Neuronal stem cell (in vitro differentiated cells): ENCODE measurements at regions not wholly inside any gene's neighbourhood (a gene's known extent, or its start where the extent isn't known, plus 50 kb on each side); places are given as distances from the start of the nearest gene placed in this dataset.

Source experiments
- DNase-seq: peaks from one replicate; pipeline ENCODE4 v3.0.0-alpha.2; 2013; ENCODE audit warnings: low spot score
- H2AFZ ChIP-seq: one replicate; pipeline ENCODE4 v1.6.1; 2013; ENCODE audit warnings: mild to moderate bottlenecking, low read length, inconsistent platforms
- H2AK5ac ChIP-seq: 2 replicates; pipeline ENCODE4 v1.6.1; 2013; ENCODE audit warnings: low read depth, mild to moderate bottlenecking, inconsistent platforms, low read length, moderate library complexity, mixed read lengths
- H2BK120ac ChIP-seq: 2 replicates; pipeline ENCODE4 v1.6.1; 2013; ENCODE audit warnings: low read depth, mild to moderate bottlenecking, inconsistent platforms, low read length, moderate library complexity, mixed read lengths
- H2BK12ac ChIP-seq: one replicate; pipeline ENCODE4 v1.6.1; 2013; ENCODE audit warnings: low read length, inconsistent platforms
- H2BK15ac ChIP-seq: 2 replicates; pipeline ENCODE4 v1.6.1; 2013; ENCODE audit warnings: mild to moderate bottlenecking, low read length, inconsistent platforms, mixed read lengths
- H2BK5ac ChIP-seq: one replicate; pipeline ENCODE4 v1.6.1; 2013; ENCODE audit warnings: inconsistent platforms, mild to moderate bottlenecking, low read length, moderate library complexity
- H3K14ac ChIP-seq: one replicate; pipeline ENCODE4 v1.6.1; 2013; ENCODE audit warnings: low read length, inconsistent platforms
- H3K18ac ChIP-seq: 2 replicates; pipeline ENCODE4 v1.6.1; 2013; ENCODE audit warnings: low read length, inconsistent platforms
- H3K23ac ChIP-seq: 2 replicates; pipeline ENCODE4 v1.6.1; 2013; ENCODE audit warnings: low read depth, mild to moderate bottlenecking, mixed read lengths, low read length, inconsistent platforms; ENCODE audit not compliant: poor library complexity
- H3K27ac ChIP-seq: replicated peaks from 3 replicates; pipeline ENCODE4 v1.5.1; 2013; ENCODE audit warnings: low read length, inconsistent platforms
- H3K27me3 ChIP-seq, 3 experiments: 2 replicates each; pipeline ENCODE4 v1.6.1; 2013; ENCODE audit warnings: low read length in 3 of 3, mild to moderate bottlenecking in 2 of 3, inconsistent platforms in 1 of 3, low read depth in 1 of 3, mixed read lengths in 1 of 3, moderate library complexity in 1 of 3; ENCODE audit not compliant: control insufficient read depth in 3 of 3, insufficient read depth in 3 of 3
- H3K36me3 ChIP-seq, 2 donors: replicated peaks in 1 of 2; 2 replicates each; pipeline ENCODE4 v1.6.1; 2013; ENCODE audit warnings: low read length in 2 of 2; ENCODE audit not compliant: control insufficient read depth in 2 of 2, insufficient read depth in 2 of 2
- H3K4ac ChIP-seq: 2 replicates; pipeline ENCODE4 v1.6.1; 2013; ENCODE audit warnings: inconsistent platforms, mild to moderate bottlenecking, low read length, moderate library complexity
- H3K4me1 ChIP-seq, 2 donors: 1 replicate in 1 of 2; 2 replicates in 1 of 2; pipeline ENCODE4 v1.6.1; 2013; ENCODE audit warnings: low read length in 2 of 2, low read depth in 1 of 2; ENCODE audit not compliant: control insufficient read depth in 2 of 2, insufficient read depth in 1 of 2
- H3K4me2 ChIP-seq: one replicate; pipeline ENCODE4 v1.6.1; 2013; ENCODE audit warnings: mild to moderate bottlenecking, low read length, inconsistent platforms; ENCODE audit not compliant: insufficient read depth, poor library complexity, severe bottlenecking
- H3K4me3 ChIP-seq, 2 donors: 2 replicates each; pipeline ENCODE4 v1.5.1; 2013; ENCODE audit warnings: low read length in 2 of 2, mild to moderate bottlenecking in 2 of 2, inconsistent platforms in 1 of 2, moderate library complexity in 1 of 2
- H3K79me1 ChIP-seq: one replicate; pipeline ENCODE4 v1.6.1; 2013; ENCODE audit warnings: low read depth, mild to moderate bottlenecking, inconsistent platforms, low read length, moderate library complexity
- H3K9ac ChIP-seq: one replicate; pipeline ENCODE4 v1.6.1; 2013; ENCODE audit warnings: mild to moderate bottlenecking, low read depth, low read length, inconsistent platforms; ENCODE audit not compliant: poor library complexity
- H3K9me3 ChIP-seq, 2 donors: replicated peaks in 1 of 2; 2 replicates each; pipeline versions ENCODE3 to v1.6.1; 2013; ENCODE audit warnings: low read length in 2 of 2, mild to moderate bottlenecking in 2 of 2, inconsistent platforms in 1 of 2, low read depth in 1 of 2, mixed read lengths in 1 of 2, moderate library complexity in 1 of 2; ENCODE audit not compliant: control insufficient read depth in 2 of 2, insufficient read depth in 1 of 2
- H4K8ac ChIP-seq: one replicate; pipeline ENCODE4 v1.6.1; 2013; ENCODE audit warnings: low read depth, mild to moderate bottlenecking, inconsistent platforms, low read length, moderate library complexity
- H4K91ac ChIP-seq: one replicate; pipeline ENCODE4 v1.6.1; 2013; ENCODE audit warnings: low read length, low read depth, mild to moderate bottlenecking, inconsistent platforms; ENCODE audit not compliant: poor library complexity
- WGBS, 2 donors: extraction: QIAGEN DNeasy Blood & Tissue Kit; methylation state at CpG; one replicate each; pipeline ENCODE4 v1.1.7; 2013; ENCODE audit warnings: missing lambda C conversion rate in 2 of 2, mixed read lengths in 1 of 2; ENCODE audit not compliant: insufficient read length in 2 of 2, insufficient replicate concordance in 1 of 2; ENCODE audit errors: extremely low coverage in 2 of 2; 5-methylcytosine and 5-hydroxymethylcytosine counted together

- Histone ChIP-seq H3K14ac (no peak overlapping the region), H2AK5ac (no peak overlapping the region), H3K9ac (no peak overlapping the region), H3K23ac (no peak overlapping the region), H2BK5ac (no peak overlapping the region), H3K4me3 (no peak overlapping the region), H3K27me3 (no peaks in the 10 kb centered on the region), H3K4me2 (no peak overlapping the region), H2BK12ac (no peak overlapping the region), H3K4ac (no peak overlapping the region), H3K18ac (no peak overlapping the region), H4K8ac (no peak overlapping the region), H3K36me3 (no peaks in the 10 kb centered on the region), H3K27ac (no peak overlapping the region), H2AFZ (no peak overlapping the region), H2BK15ac (no peak overlapping the region), H3K9me3 (no peaks in the 10 kb centered on the region), H3K79me1 (no peaks in the 10 kb centered on the region), H3K4me1 (no peaks in the 10 kb centered on the region), H4K91ac (no peak overlapping the region), H2BK120ac (no peak overlapping the region)
- no peak for DNase-seq
Measured at GRCh38 chr11:37484298-37484697, 886.3 kb upstream of the RAG2 start.

- Histone ChIP-seq H2AK5ac (no peak overlapping the region), H2BK120ac (no peak overlapping the region), H3K23ac (no peak overlapping the region), H2BK15ac (no peak overlapping the region), H3K79me1 (no peaks in the 10 kb centered on the region), H3K4me2 (no peak overlapping the region), H3K4me1 (no peaks in the 10 kb centered on the region), H2AFZ (no peak overlapping the region), H3K9ac (no peak overlapping the region), H3K4me3 (no peak overlapping the region), H3K27me3 (no peaks in the 10 kb centered on the region), H3K18ac (no peak overlapping the region), H3K27ac (no peak overlapping the region), H4K91ac (no peak overlapping the region), H2BK5ac (no peak overlapping the region), H3K36me3 (no peaks in the 10 kb centered on the region), H3K4ac (no peak overlapping the region), H3K14ac (no peak overlapping the region), H3K9me3 (no peaks in the 10 kb centered on the region), H2BK12ac (no peak overlapping the region), H4K8ac (no peak overlapping the region)
- DNase-seq, result no peak
- WGBS, 2 donors, result no CpG with 5 or more reads among the region's 1 CpG
Measured at GRCh38 chr11:37483761-37484160, 885.7 kb upstream of the RAG2 start.

- Histone ChIP-seq H3K27ac (no peak overlapping the region), H2BK12ac (no peak overlapping the region), H3K18ac (no peak overlapping the region), H3K23ac (no peak overlapping the region), H2AFZ (no peak overlapping the region), H3K4me2 (no peak overlapping the region), H3K79me1 (no peaks in the 10 kb centered on the region), H3K9me3 (no peaks in the 10 kb centered on the region), H3K36me3 (no peaks in the 10 kb centered on the region), H3K14ac (no peak overlapping the region), H3K4ac (no peak overlapping the region), H4K8ac (no peak overlapping the region), H2BK120ac (no peak overlapping the region), H3K9ac (no peak overlapping the region), H2AK5ac (no peak overlapping the region), H4K91ac (no peak overlapping the region), H2BK15ac (no peak overlapping the region), H3K4me3 (no peak overlapping the region), H2BK5ac (no peak overlapping the region), H3K4me1 (no peaks in the 10 kb centered on the region), H3K27me3 (no peaks in the 10 kb centered on the region)
- WGBS, 2 donors, result no CpG with 5 or more reads among the region's 2 CpGs
- no peak for DNase-seq
Measured at GRCh38 chr11:37474889-37475288, 876.9 kb upstream of the RAG2 start.

- Histone ChIP-seq H2BK12ac (no peak overlapping the region), H4K8ac (no peak overlapping the region), H3K9me3 (no peaks in the 10 kb centered on the region), H3K23ac (no peak overlapping the region), H2AK5ac (no peak overlapping the region), H3K27me3 (no peaks in the 10 kb centered on the region), H3K4me2 (no peak overlapping the region), H3K18ac (no peak overlapping the region), H2BK120ac (no peak overlapping the region), H3K4ac (no peak overlapping the region), H2BK15ac (no peak overlapping the region), H3K9ac (no peak overlapping the region), H3K14ac (no peak overlapping the region), H2BK5ac (no peak overlapping the region), H3K36me3 (no peaks in the 10 kb centered on the region), H3K4me1 (no peaks in the 10 kb centered on the region), H3K27ac (no peak overlapping the region), H3K79me1 (no peaks in the 10 kb centered on the region), H4K91ac (no peak overlapping the region), H2AFZ (no peak overlapping the region), H3K4me3 (no peak overlapping the region)
- no CpG with 5 or more reads among the region's 4 CpGs for WGBS, 2 donors
- DNase-seq, result no peak
Measured at GRCh38 chr11:37468344-37468743, 870.3 kb upstream of the RAG2 start.
